ENCODE measurements at regions not wholly inside any gene's neighbourhood (a gene's known extent, or its start where the extent isn't known, plus 50 kb on each side); places are given as distances from the start of the nearest gene placed in this dataset.

DNA sequence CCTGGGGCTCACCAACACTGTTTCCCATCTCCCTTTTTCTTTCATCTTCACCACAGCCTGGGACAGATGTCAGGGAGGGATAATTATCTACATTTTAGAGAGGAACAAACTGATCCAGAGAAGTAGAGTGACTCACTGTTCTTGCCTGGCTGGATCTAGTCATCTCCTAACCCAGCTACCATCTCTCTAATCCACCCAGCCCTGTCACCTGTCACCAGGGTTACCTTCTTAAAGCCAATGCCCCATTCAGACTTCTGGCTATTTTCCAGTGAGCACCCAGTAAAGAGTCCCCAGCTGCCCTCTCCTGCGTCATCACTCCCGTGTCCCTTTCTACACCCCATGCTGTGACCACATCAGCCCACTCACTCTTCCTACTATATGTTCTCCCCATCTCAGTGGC lies 68.4 kb upstream of the DUSP5 start:
- TF ChIP-seq, protein P1, sequence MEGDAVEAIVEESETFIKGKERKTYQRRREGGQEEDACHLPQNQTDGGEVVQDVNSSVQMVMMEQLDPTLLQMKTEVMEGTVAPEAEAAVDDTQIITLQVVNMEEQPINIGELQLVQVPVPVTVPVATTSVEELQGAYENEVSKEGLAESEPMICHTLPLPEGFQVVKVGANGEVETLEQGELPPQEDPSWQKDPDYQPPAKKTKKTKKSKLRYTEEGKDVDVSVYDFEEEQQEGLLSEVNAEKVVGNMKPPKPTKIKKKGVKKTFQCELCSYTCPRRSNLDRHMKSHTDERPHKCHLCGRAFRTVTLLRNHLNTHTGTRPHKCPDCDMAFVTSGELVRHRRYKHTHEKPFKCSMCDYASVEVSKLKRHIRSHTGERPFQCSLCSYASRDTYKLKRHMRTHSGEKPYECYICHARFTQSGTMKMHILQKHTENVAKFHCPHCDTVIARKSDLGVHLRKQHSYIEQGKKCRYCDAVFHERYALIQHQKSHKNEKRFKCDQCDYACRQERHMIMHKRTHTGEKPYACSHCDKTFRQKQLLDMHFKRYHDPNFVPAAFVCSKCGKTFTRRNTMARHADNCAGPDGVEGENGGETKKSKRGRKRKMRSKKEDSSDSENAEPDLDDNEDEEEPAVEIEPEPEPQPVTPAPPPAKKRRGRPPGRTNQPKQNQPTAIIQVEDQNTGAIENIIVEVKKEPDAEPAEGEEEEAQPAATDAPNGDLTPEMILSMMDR (IDR thresholded peaks at IDR 0.05), result no peak
- Histone ChIP-seq H3K4me2 (ENCODE audit: low read length) (no peak overlapping the region), H3K4me1 (no peaks in the 10 kb centered on the region), H2AFZ (no peak overlapping the region), H3K27me3 (ENCODE audit: control insufficient read depth, insufficient read depth, low read length) (no peaks in the 10 kb centered on the region), H3K27ac (no peak overlapping the region), H3K9me3 (ENCODE audit: control insufficient read depth, low read length) (no peaks in the 10 kb centered on the region), H3K36me3 (ENCODE audit: control insufficient read depth, insufficient read depth, low read length) (no peaks in the 10 kb centered on the region), H3K9ac (no peak overlapping the region), H3K4me3 (ENCODE audit: low read depth, low read length) (no peak overlapping the region), H3K79me2 (no peaks in the 10 kb centered on the region)

- no peaks in the 10 kb centered on the region for H3K27me3 ChIP-seq (ENCODE audit: control insufficient read depth, insufficient read depth, low read length)
- H3K4me3 ChIP-seq (ENCODE audit: low read depth, low read length), result no peak overlapping the region
- no peaks in the 10 kb centered on the region for H3K79me2 ChIP-seq
- H3K9me3 ChIP-seq (ENCODE audit: control insufficient read depth, low read length), result no peaks in the 10 kb centered on the region
- no peak overlapping the region for H3K4me2 ChIP-seq (ENCODE audit: low read length)
- no peak overlapping the region for H2AFZ ChIP-seq
- no peaks in the 10 kb centered on the region for H3K4me1 ChIP-seq
- H3K9ac ChIP-seq, result no peak overlapping the region
- no peak overlapping the region for H3K27ac ChIP-seq
- H3K36me3 ChIP-seq (ENCODE audit: control insufficient read depth, insufficient read depth, low read length), result no peaks in the 10 kb centered on the region
- TF ChIP-seq, protein P1 (IDR thresholded peaks at IDR 0.05), result no peak
Measured at GRCh38 chr10:110430340-110431273, 67.1 kb upstream of the DUSP5 start.

- H2AFZ ChIP-seq, result no peak overlapping the region
- TF ChIP-seq, protein P1 (IDR thresholded peaks at IDR 0.05), result no peak
Measured at GRCh38 chr10:110431659-110432058, 66.0 kb upstream of the DUSP5 start.

DNA sequence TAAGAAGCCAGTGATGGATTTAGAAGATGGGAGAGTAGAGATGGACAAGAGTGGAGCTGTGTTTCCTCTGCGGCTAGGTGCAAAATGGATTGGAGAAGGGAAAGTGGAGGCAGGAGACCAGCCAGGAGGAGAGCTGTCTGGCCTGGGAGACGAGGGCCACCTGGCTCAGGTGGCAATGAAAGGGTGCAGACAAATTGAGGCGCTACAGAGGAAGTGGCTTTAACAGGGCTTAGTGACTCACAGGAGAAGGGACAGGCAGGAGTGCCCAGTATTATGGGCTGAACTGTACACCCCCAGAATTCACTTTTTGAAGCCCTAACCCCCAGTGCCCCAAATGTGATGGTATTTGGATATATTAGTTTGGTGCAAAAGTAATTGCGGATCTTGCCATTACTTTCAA lies 65.6 kb upstream of the DUSP5 start:
- no peak overlapping the region for H3K27ac ChIP-seq
- H3K4me2 ChIP-seq (ENCODE audit: low read length), result no peak overlapping the region
- no peak overlapping the region for H3K9ac ChIP-seq
- no peaks in the 10 kb centered on the region for H3K27me3 ChIP-seq (ENCODE audit: control insufficient read depth, insufficient read depth, low read length)
- no peaks in the 10 kb centered on the region for H3K79me2 ChIP-seq
- H3K4me1 ChIP-seq, result no peaks in the 10 kb centered on the region
- TF ChIP-seq, protein P1 (IDR thresholded peaks at IDR 0.05), result no peak
- H2AFZ ChIP-seq, result no peak overlapping the region
- H3K9me3 ChIP-seq (ENCODE audit: control insufficient read depth, low read length), result no peaks in the 10 kb centered on the region
- no peaks in the 10 kb centered on the region for H3K36me3 ChIP-seq (ENCODE audit: control insufficient read depth, insufficient read depth, low read length)
- no peak overlapping the region for H3K4me3 ChIP-seq (ENCODE audit: low read depth, low read length)

More at GRCh38 chr10:110431659-110432058, 66.0 kb upstream of the DUSP5 start:
- Histone ChIP-seq H3K27me3 (ENCODE audit: control insufficient read depth, insufficient read depth, low read length) (no peaks in the 10 kb centered on the region), H3K4me2 (ENCODE audit: low read length) (no peak overlapping the region), H3K79me2 (no peaks in the 10 kb centered on the region), H3K4me3 (ENCODE audit: low read depth, low read length) (no peak overlapping the region), H3K9ac (no peak overlapping the region), H3K9me3 (ENCODE audit: control insufficient read depth, low read length) (no peaks in the 10 kb centered on the region), H3K4me1 (no peaks in the 10 kb centered on the region), H3K27ac (no peak overlapping the region), H3K36me3 (ENCODE audit: control insufficient read depth, insufficient read depth, low read length) (no peaks in the 10 kb centered on the region)

Data from parathyroid adenoma (tissue), 2 donors.